Neuronal stem cell (in vitro differentiated cells): ENCODE measurements at regions not wholly inside any gene's neighbourhood (a gene's known extent, or its start where the extent isn't known, plus 50 kb on each side); places are given as distances from the start of the nearest gene placed in this dataset.

Experiments used
- DNase-seq: peaks from one replicate; pipeline ENCODE4 v3.0.0-alpha.2; 2013; ENCODE audit warnings: low spot score
- H2AFZ ChIP-seq: one replicate; pipeline ENCODE4 v1.6.1; 2013; ENCODE audit warnings: mild to moderate bottlenecking, low read length, inconsistent platforms
- H2AK5ac ChIP-seq: 2 replicates; pipeline ENCODE4 v1.6.1; 2013; ENCODE audit warnings: low read depth, mild to moderate bottlenecking, inconsistent platforms, low read length, moderate library complexity, mixed read lengths
- H2BK120ac ChIP-seq: 2 replicates; pipeline ENCODE4 v1.6.1; 2013; ENCODE audit warnings: low read depth, mild to moderate bottlenecking, inconsistent platforms, low read length, moderate library complexity, mixed read lengths
- H2BK12ac ChIP-seq: one replicate; pipeline ENCODE4 v1.6.1; 2013; ENCODE audit warnings: low read length, inconsistent platforms
- H2BK15ac ChIP-seq: 2 replicates; pipeline ENCODE4 v1.6.1; 2013; ENCODE audit warnings: mild to moderate bottlenecking, low read length, inconsistent platforms, mixed read lengths
- H2BK5ac ChIP-seq: one replicate; pipeline ENCODE4 v1.6.1; 2013; ENCODE audit warnings: inconsistent platforms, mild to moderate bottlenecking, low read length, moderate library complexity
- H3K14ac ChIP-seq: one replicate; pipeline ENCODE4 v1.6.1; 2013; ENCODE audit warnings: low read length, inconsistent platforms
- H3K18ac ChIP-seq: 2 replicates; pipeline ENCODE4 v1.6.1; 2013; ENCODE audit warnings: low read length, inconsistent platforms
- H3K23ac ChIP-seq: 2 replicates; pipeline ENCODE4 v1.6.1; 2013; ENCODE audit warnings: low read depth, mild to moderate bottlenecking, mixed read lengths, low read length, inconsistent platforms; ENCODE audit not compliant: poor library complexity
- H3K27ac ChIP-seq: replicated peaks from 3 replicates; pipeline ENCODE4 v1.5.1; 2013; ENCODE audit warnings: low read length, inconsistent platforms
- H3K27me3 ChIP-seq, 3 experiments: 2 replicates each; pipeline ENCODE4 v1.6.1; 2013; ENCODE audit warnings: low read length in 3 of 3, mild to moderate bottlenecking in 2 of 3, inconsistent platforms in 1 of 3, low read depth in 1 of 3, mixed read lengths in 1 of 3, moderate library complexity in 1 of 3; ENCODE audit not compliant: control insufficient read depth in 3 of 3, insufficient read depth in 3 of 3
- H3K36me3 ChIP-seq, 2 donors: replicated peaks in 1 of 2; 2 replicates each; pipeline ENCODE4 v1.6.1; 2013; ENCODE audit warnings: low read length in 2 of 2; ENCODE audit not compliant: control insufficient read depth in 2 of 2, insufficient read depth in 2 of 2
- H3K4ac ChIP-seq: 2 replicates; pipeline ENCODE4 v1.6.1; 2013; ENCODE audit warnings: inconsistent platforms, mild to moderate bottlenecking, low read length, moderate library complexity
- H3K4me1 ChIP-seq, 2 donors: 1 replicate in 1 of 2; 2 replicates in 1 of 2; pipeline ENCODE4 v1.6.1; 2013; ENCODE audit warnings: low read length in 2 of 2, low read depth in 1 of 2; ENCODE audit not compliant: control insufficient read depth in 2 of 2, insufficient read depth in 1 of 2
- H3K4me2 ChIP-seq: one replicate; pipeline ENCODE4 v1.6.1; 2013; ENCODE audit warnings: mild to moderate bottlenecking, low read length, inconsistent platforms; ENCODE audit not compliant: insufficient read depth, poor library complexity, severe bottlenecking
- H3K4me3 ChIP-seq, 2 donors: 2 replicates each; pipeline ENCODE4 v1.5.1; 2013; ENCODE audit warnings: low read length in 2 of 2, mild to moderate bottlenecking in 2 of 2, inconsistent platforms in 1 of 2, moderate library complexity in 1 of 2
- H3K79me1 ChIP-seq: one replicate; pipeline ENCODE4 v1.6.1; 2013; ENCODE audit warnings: low read depth, mild to moderate bottlenecking, inconsistent platforms, low read length, moderate library complexity
- H3K9ac ChIP-seq: one replicate; pipeline ENCODE4 v1.6.1; 2013; ENCODE audit warnings: mild to moderate bottlenecking, low read depth, low read length, inconsistent platforms; ENCODE audit not compliant: poor library complexity
- H3K9me3 ChIP-seq, 2 donors: replicated peaks in 1 of 2; 2 replicates each; pipeline versions ENCODE3 to v1.6.1; 2013; ENCODE audit warnings: low read length in 2 of 2, mild to moderate bottlenecking in 2 of 2, inconsistent platforms in 1 of 2, low read depth in 1 of 2, mixed read lengths in 1 of 2, moderate library complexity in 1 of 2; ENCODE audit not compliant: control insufficient read depth in 2 of 2, insufficient read depth in 1 of 2
- H4K8ac ChIP-seq: one replicate; pipeline ENCODE4 v1.6.1; 2013; ENCODE audit warnings: low read depth, mild to moderate bottlenecking, inconsistent platforms, low read length, moderate library complexity
- H4K91ac ChIP-seq: one replicate; pipeline ENCODE4 v1.6.1; 2013; ENCODE audit warnings: low read length, low read depth, mild to moderate bottlenecking, inconsistent platforms; ENCODE audit not compliant: poor library complexity
- WGBS, 2 donors: extraction: QIAGEN DNeasy Blood & Tissue Kit; methylation state at CpG; one replicate each; pipeline ENCODE4 v1.1.7; 2013; ENCODE audit warnings: missing lambda C conversion rate in 2 of 2, mixed read lengths in 1 of 2; ENCODE audit not compliant: insufficient read length in 2 of 2, insufficient replicate concordance in 1 of 2; ENCODE audit errors: extremely low coverage in 2 of 2; 5-methylcytosine and 5-hydroxymethylcytosine counted together

- Histone ChIP-seq H2AK5ac (no peak overlapping the region), H3K4me3 (no peak overlapping the region), H3K27ac (no peak overlapping the region), H4K91ac (no peak overlapping the region), H3K4me2 (no peak overlapping the region), H3K4ac (no peak overlapping the region), H3K4me1 (no peaks in the 10 kb centered on the region), H2BK15ac (no peak overlapping the region), H3K14ac (no peak overlapping the region), H3K36me3 (no peaks in the 10 kb centered on the region), H3K23ac (no peak overlapping the region), H4K8ac (no peak overlapping the region), H3K18ac (no peak overlapping the region), H2BK120ac (no peak overlapping the region), H3K9ac (no peak overlapping the region), H2BK12ac (no peak overlapping the region), H3K27me3 (no peaks in the 10 kb centered on the region), H2BK5ac (no peak overlapping the region), H3K9me3 (no peaks in the 10 kb centered on the region), H2AFZ (no peak overlapping the region), H3K79me1 (peaks cover 1% of the 10 kb centered on the region)
- no peak for DNase-seq
- no CpG with 5 or more reads among the region's 4 CpGs for WGBS, 2 donors
Measured at GRCh38 chr6:90978046-90978445, 391.2 kb upstream of the MAP3K7 start.

- Histone ChIP-seq H4K8ac (no peak overlapping the region), H4K91ac (no peak overlapping the region), H3K79me1 (peaks cover under 1% of the 10 kb centered on the region), H3K4me1 (no peaks in the 10 kb centered on the region), H3K27ac (no peak overlapping the region), H3K23ac (no peak overlapping the region), H3K9ac (no peak overlapping the region), H2BK120ac (no peak overlapping the region), H3K4ac (no peak overlapping the region), H2BK12ac (no peak overlapping the region), H3K4me3 (no peak overlapping the region), H3K9me3 (no peaks in the 10 kb centered on the region), H2AFZ (no peak overlapping the region), H3K27me3 (no peaks in the 10 kb centered on the region), H2BK15ac (no peak overlapping the region), H2AK5ac (no peak overlapping the region), H2BK5ac (no peak overlapping the region), H3K4me2 (no peak overlapping the region), H3K18ac (no peak overlapping the region), H3K36me3 (no peaks in the 10 kb centered on the region), H3K14ac (no peak overlapping the region)
- no CpG with 5 or more reads among the region's 1 CpG for WGBS, 2 donors
- DNase-seq, result no peak
Measured at GRCh38 chr6:90977513-90977912, 390.6 kb upstream of the MAP3K7 start.

GRCh38 chr6:90976341-90976740 lies 389.5 kb upstream of the MAP3K7 start:
- Histone ChIP-seq H4K8ac (no peak overlapping the region), H4K91ac (no peak overlapping the region), H2BK12ac (no peak overlapping the region), H3K23ac (no peak overlapping the region), H3K14ac (no peak overlapping the region), H3K79me1 (no peaks in the 10 kb centered on the region), H3K18ac (no peak overlapping the region), H2BK5ac (no peak overlapping the region), H3K9ac (no peak overlapping the region), H2AFZ (no peak overlapping the region), H3K4me2 (no peak overlapping the region), H3K4ac (no peak overlapping the region), H2BK120ac (no peak overlapping the region), H3K9me3 (no peaks in the 10 kb centered on the region), H2AK5ac (no peak overlapping the region), H3K4me1 (no peaks in the 10 kb centered on the region), H3K27ac (no peak overlapping the region), H2BK15ac (no peak overlapping the region), H3K4me3 (no peak overlapping the region), H3K27me3 (no peaks in the 10 kb centered on the region), H3K36me3 (no peaks in the 10 kb centered on the region)
- WGBS, 2 donors, result no CpG with 5 or more reads among the region's 2 CpGs
- DNase-seq, result no peak

GRCh38 chr6:90975741-90976140 lies 388.9 kb upstream of the MAP3K7 start:
- no peak overlapping the region for H3K9ac ChIP-seq
- H3K23ac ChIP-seq, result no peak overlapping the region
- H3K18ac ChIP-seq, result no peak overlapping the region
- DNase-seq, result no peak
- H2AK5ac ChIP-seq, result no peak overlapping the region
- H3K4me3 ChIP-seq, result no peak overlapping the region
- H3K27ac ChIP-seq, result no peak overlapping the region
- H2BK12ac ChIP-seq, result no peak overlapping the region
- no peak overlapping the region for H3K14ac ChIP-seq
- no peaks in the 10 kb centered on the region for H3K4me1 ChIP-seq
- no CpG with 5 or more reads among the region's 2 CpGs for WGBS, 2 donors
- no peaks in the 10 kb centered on the region for H3K36me3 ChIP-seq
- no peaks in the 10 kb centered on the region for H3K79me1 ChIP-seq
- no peak overlapping the region for H4K91ac ChIP-seq
- no peak overlapping the region for H2AFZ ChIP-seq
- H3K9me3 ChIP-seq, result no peaks in the 10 kb centered on the region
- H3K4ac ChIP-seq, result no peak overlapping the region
- H2BK120ac ChIP-seq, result no peak overlapping the region
- no peak overlapping the region for H4K8ac ChIP-seq
- H3K4me2 ChIP-seq, result no peak overlapping the region
- H2BK5ac ChIP-seq, result no peak overlapping the region
- no peak overlapping the region for H2BK15ac ChIP-seq
- no peaks in the 10 kb centered on the region for H3K27me3 ChIP-seq
